EL (cell line): ENCODE measurements at regions not wholly inside any gene's neighbourhood (a gene's known extent, or its start where the extent isn't known, plus 50 kb on each side); places are given as distances from the start of the nearest gene placed in this dataset.

Source experiments
- DNase-seq: peaks from one replicate; pipeline ENCODE4 v3.0.0-alpha.2; 2016

- peak; percentile 21 for DNase-seq
Observed at GRCh38 chr5:107135391-107135790, 535.3 kb downstream of the EFNA5 start.

- DNase-seq = no peak
Observed at GRCh38 chr5:107134931-107135330, 535.8 kb downstream of the EFNA5 start.

DNA sequence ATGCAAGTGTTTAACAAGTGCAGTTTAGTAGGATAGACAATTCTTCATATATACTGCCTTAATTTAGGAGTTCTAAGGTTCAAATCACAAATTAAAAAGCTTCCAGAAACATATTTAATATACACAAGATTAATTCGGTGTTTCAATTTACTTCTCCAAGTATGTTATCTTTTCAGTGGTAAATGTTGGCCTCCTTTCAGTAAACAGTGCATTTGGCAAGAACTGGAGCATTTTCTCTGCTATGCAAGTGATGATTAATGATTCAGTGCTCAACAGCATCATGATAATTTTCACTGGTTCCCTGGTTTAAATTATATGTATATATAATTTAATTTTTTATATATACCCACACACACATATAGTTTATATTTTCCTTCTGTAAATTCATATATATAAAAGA lies 541.7 kb downstream of the EFNA5 start:
- peak; percentile 3 for DNase-seq

DNA sequence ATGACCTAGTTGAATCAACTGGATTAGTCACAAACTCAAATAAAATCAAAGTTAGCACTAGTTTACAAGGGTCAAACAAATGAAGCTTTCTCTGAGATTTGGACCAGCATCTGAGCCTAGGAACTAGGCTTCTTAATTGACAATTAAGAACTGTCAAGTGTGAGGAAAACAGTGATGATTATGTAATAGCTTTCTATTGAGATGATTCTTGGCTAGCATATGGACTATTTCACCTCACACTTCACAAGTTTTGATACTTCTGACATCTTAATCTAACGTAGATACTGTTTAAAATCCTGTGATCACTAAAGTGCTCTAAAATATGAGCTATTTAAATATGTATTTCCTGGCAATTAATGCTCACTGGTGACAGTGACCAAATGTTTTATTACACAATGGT lies 542.9 kb downstream of the EFNA5 start:
- DNase-seq = no peak

DNA sequence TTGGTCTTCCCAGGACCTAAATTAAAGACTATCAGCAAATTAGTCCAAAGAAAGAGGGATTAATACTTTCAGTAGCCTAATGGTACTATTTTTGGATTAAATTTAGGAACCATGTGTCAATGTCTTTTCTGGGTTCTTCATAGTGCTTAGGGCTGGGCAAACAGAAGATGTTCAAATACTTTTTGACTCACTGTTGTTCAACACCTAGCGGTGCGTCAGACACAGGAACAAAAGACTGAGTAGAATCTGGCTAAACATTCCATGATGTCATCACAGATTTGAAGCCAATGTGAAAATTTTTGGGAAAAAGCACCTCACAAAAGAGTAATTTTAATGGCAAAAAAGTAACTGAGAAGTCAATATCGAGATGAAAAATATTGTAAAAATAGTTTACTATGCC lies 544.4 kb downstream of the EFNA5 start:
- DNase-seq = no peak

DNA sequence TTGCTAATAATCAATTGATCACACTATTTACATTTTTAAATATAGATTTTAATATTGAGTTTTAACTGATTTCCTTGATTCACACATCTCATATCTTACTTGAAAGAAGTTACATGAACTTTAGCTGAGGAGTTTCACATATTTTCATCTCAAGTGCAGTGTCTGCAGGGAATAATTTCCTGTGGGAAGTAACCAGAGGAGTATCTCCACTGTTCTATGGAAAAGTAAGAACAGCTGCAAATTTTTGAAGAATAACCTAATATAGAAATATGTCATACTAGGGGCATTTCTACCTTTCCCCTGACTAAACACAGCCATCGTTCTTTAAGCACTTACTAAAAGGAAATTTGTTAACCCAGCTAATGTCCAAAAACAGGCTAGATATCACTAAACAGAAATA lies 546.4 kb downstream of the EFNA5 start:
- no peak for DNase-seq

GRCh38 chr5:107123014-107123413 lies 547.7 kb downstream of the EFNA5 start:
- no peak for DNase-seq

GRCh38 chr5:107121793-107122519 lies 548.8 kb downstream of the EFNA5 start:
- DNase-seq = no peak

- DNase-seq = no peak
Observed at GRCh38 chr5:107119656-107120055, 551.1 kb downstream of the EFNA5 start.

DNA sequence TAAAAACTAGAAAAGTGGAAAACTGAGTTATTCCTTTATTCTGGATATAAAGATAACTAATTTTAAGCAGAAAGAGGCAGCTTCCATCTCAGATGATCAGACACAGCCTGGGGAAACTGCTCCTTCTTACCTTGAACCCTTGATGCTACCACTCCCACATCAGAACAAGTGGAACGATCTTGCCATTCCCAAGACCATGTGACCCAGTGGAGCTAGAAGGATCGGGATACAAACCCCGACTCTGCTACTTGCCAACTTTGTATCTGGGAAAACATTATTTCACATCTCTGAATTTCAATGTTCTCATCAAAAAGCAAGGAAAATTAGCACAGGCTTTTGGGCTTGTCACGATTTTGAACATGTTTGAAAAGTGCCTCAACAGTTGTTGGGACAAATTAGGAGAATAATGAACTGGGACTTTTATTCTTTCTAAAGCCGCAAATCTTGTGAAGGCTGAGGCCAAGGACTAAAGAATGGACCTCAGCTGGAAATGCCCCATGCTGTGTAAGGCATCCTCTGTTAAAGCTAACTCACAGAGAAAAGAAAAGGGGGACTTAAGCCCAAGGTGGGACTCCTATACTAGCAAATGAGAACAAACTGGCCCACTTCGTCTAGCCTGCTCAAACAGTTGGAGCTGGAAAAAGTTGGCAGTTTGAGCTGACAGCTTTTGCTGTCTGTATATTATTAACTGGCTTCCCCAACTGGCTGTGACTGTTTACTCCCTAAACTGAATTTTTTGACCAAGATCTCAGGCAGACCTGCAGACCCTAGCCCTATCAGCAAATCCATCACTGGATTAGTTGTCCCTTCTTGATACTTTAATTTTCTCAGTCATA lies 552.3 kb downstream of the EFNA5 start:
- no peak for DNase-seq

DNA sequence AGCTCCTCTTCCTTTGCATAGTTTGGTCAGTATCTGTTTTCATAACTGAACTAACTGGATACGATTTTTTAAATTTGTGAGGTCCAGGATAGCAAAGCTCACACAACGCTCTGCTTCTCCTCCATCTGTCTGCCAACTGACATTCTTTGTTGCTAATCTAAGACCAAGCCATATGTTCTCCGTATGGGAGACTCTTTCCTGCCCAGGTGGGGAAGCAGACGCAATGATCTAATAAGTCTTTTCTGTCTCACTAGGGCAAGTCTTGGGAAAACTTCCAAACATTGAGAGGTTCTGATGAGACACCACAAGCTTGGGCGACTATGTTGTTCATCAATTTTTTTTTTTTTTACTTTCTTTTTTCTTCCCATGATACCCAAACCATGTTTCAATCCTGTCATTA lies 558.5 kb downstream of the EFNA5 start:
- DNase-seq = peak; percentile 4

DNA sequence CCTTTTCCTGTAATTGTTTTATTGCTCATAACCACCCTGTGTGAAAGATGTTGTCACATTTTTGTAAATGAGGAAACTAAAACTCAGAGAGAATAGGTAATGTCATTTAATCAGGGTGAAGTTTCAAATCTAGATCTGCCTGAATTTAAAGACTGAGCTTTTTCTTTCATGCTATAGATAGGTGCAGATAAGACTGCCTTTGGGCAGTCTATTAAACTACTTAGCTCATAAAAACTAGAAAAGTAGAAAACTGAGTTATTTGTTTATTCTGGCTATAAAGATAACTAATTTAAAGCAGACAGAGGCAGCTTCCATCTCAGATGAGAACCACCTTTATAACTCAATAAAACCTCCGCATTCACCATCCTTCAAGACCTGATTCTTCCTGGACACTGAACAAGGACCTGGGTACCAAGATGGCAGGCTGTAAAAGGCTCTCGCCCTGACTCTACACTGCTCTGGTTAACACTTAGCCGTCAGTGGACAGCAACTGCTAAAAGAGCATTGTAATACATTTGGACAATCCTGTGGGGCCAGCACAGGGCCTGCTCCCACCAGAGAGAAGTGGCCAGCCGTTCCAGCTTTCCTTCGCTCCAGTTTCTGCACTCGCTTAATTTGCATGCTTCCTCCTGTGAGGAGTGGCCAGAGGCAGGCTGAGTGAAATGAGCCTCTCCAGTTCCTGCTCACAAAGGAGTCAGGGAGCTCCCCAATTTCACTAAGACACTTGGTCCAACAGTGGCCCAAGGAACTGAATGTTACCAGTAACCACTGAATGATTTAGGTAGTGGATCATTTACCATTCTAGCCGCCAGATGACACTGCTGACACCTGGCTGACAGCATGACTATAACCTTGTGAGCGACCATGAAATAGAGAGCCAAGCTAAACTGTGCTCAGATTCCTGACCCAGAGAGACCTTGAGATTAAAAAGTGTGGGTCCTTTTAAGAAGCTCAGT lies 566.4 kb downstream of the EFNA5 start:
- DNase-seq = no peak

DNA sequence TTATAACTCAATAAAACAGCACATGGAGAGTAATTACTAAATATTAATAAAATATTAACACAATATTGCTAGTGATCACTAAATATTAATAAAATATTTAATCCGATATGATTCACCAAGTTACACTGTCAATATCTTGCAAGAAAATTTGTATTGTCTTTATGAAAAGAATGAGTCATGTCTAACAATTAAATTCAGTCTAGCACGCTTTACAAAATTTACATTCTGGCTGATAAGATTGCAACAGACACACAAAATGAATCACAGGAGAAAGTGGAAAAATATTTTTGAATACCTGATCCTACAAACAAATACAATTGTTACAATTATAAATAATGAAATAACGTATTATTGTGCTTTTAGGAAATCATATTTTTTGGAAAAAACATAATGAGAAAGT lies 567.2 kb downstream of the EFNA5 start:
- no peak for DNase-seq

DNA sequence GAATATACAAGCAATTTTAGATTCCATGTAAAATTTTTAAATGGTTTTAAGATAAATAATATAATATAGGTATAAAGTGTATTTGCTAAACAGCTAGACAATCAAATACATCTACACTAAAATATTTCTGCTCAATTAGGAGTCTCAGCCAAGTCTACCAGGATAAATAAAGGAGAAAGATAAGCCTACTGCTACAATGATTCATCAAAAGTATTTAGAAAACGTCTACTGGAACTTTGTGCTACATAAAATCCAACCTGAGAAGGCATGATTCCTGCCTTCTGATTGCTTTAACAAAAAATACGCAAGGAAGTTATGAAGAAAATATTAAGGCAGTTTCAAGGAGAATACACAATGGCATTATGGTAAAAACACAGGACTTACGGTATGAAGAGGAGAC lies 570.6 kb downstream of the EFNA5 start:
- DNase-seq = no peak

DNA sequence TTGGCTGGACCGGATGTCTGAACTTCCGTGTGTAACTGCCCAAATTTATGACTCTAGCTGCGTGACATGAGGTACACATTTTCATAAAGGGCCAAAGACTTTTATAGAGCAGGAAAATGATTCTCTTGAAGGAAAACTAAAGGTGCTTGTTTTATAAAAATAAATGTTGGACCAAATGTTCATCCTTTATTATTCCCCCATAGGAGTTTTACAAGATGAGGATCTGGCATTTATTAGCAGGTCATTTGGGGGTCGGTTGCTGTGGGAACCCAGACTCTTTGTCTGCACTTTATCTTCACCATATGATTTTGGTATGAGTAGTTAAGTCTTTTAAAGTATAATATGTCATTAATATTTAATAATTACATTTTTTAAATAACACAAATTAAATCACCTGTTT lies 571.2 kb downstream of the EFNA5 start:
- DNase-seq = no peak

GRCh38 chr5:107092695-107093094 lies 578.0 kb downstream of the EFNA5 start:
- peak; percentile 2 for DNase-seq

GRCh38 chr5:107090506-107090905 lies 580.2 kb downstream of the EFNA5 start:
- DNase-seq = no peak

- DNase-seq = no peak
Observed at GRCh38 chr5:107088907-107089306, 581.8 kb downstream of the EFNA5 start.

GRCh38 chr5:107085572-107085971 lies 585.2 kb downstream of the EFNA5 start:
- no peak for DNase-seq

GRCh38 chr5:107074996-107075395 lies 595.7 kb downstream of the EFNA5 start:
- peak; percentile 2 for DNase-seq

DNA sequence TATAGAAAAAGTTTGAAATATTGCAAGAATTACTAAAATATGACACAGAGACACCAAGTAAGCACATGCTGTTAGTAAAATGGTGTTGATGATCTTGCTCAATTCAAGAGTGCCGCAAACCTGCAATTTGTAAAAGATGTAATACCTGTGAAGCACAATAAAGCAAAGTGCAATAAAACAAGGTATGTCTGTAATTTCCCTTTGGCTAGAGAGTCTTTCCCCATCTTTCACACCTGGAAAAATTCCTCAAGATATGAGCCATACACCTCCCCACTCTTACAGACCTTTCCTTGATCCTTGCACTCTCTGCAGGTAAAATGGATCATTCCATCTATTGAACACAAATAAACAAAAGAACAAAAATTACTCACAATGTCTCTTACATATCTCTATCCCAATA lies 597.8 kb downstream of the EFNA5 start:
- DNase-seq = no peak

DNA sequence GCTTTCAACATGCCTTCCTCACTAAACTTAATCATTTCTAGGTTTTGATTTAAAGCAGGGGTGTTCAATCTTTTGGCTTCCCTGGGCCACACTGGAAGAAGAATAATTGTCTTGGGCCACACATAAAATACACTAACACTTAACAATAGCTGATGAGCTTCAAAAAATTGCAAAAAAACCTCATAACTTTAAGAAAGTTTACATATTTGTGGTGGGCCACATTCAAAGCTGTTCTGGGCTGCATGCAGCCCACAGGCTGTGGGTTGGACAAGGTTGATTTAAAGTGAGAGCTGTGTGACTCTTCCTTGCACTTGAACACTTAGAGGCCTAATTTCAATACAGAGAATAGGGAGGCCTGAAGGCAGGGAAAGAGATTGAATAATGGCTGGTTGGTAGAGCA lies 598.3 kb downstream of the EFNA5 start:
- no peak for DNase-seq

GRCh38 chr5:107068782-107069181 lies 602.0 kb downstream of the EFNA5 start:
- no peak for DNase-seq
